HG02588 (cell line): ENCODE measurements at regions not wholly inside any gene's neighbourhood (a gene's known extent, or its start where the extent isn't known, plus 50 kb on each side); places are given as distances from the start of the nearest gene placed in this dataset.
"Not testable (repeated sequence)": the region's sequence is repeated elsewhere in the genome, so short reads cannot be mapped to it uniquely, and the experiment has no call there.

Experiments
- ATAC-seq: cut with Tn5 transposase; IDR thresholded peaks from one replicate; pipeline ENCODE4 v1.9.1; 2021; ENCODE audit warnings: mild to moderate bottlenecking, moderate library complexity; ENCODE audit not compliant: unreplicated experiment

DNA sequence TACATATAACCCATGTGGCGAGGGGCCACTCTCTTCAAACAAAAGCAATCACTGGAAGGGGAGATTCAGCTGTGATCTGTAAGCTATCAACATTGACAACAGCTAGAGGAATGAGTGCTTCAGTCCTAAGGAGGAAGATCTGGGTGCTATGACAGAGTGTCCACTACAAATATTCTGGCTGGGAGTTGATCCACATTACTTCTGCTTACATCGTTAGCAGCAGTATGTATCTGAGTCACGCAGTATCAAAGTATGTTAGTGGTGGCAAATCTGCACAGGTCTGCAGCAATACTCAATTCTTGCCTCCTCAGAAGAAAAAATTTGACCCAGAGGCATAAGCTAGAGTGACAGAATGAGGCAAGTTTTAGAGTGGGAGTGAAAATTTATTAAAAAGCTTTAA, 267.0 kb downstream of the PTH2R start:
- ATAC-seq, result no peak

DNA sequence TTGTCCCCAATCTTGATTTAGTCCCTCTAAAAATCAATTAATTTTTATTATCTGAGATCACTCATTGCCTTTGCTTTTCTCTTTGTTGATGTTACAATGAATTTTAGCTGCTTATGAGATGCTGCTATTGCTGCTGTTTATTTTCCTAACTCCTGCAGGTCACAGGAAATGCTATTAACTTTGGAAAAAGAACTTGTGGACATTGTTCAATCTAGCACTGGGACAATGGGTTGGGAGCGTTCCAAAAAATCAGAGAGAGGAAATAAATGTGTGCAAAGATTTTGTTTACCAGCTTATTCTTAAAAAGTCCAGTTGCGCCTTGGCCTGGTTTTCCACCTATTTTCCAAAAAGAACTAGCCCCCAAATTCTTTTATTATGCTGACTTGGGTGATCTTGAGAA, 268.3 kb downstream of the PTH2R start:
- no peak for ATAC-seq

GRCh38 chr2:208685929-208686328, 279.3 kb downstream of the PTH2R start:
- not testable (repeated sequence) for ATAC-seq

DNA sequence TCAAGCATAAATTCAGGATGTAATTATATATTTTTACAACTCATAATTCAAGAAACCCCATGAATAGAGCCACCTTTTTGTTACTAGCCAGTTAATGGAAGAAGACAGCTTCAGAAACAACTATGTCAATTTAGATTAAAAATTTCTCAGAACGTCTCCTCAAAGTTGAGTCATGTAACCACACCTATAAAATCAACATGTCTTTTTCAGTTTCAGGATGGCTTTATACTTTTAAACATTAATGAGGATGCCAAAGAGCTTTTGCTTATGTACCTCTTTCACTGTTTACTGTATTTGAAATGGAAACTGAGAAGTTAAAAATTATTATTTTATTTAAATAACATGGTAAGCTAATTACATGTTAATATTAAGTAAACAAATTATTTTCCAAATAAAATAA, 280.1 kb downstream of the PTH2R start:
- no peak for ATAC-seq

DNA sequence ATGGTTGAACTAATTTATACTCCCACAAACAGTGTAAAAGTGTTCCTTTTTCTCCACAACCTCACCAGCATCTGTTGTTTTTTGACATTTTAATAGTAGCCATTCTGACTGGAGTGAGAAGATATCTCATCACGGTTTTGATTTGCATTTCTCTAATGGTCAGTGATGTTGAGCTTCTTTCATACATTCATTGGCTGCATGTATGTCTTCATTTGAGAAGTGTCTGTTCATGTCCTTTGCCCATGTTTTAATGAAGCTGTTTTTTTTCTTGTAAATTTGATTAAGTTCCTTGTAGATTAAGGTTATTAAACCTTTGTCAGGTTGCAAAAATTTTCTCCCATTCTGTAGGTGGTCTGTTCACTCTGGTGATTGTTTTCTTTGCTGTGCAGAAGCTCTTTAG, 281.1 kb downstream of the PTH2R start:
- not testable (repeated sequence) for ATAC-seq

- ATAC-seq, result no peak
Observed at GRCh38 chr2:208698114-208698513, 291.5 kb downstream of the PTH2R start.

- no peak for ATAC-seq
Observed at GRCh38 chr2:208708486-208708885, 301.9 kb downstream of the PTH2R start.

- ATAC-seq, result no peak
Observed at GRCh38 chr2:208711598-208711997, 305.0 kb downstream of the PTH2R start.

GRCh38 chr2:208713066-208713745, 306.6 kb downstream of the PTH2R start:
- ATAC-seq, result no peak

DNA sequence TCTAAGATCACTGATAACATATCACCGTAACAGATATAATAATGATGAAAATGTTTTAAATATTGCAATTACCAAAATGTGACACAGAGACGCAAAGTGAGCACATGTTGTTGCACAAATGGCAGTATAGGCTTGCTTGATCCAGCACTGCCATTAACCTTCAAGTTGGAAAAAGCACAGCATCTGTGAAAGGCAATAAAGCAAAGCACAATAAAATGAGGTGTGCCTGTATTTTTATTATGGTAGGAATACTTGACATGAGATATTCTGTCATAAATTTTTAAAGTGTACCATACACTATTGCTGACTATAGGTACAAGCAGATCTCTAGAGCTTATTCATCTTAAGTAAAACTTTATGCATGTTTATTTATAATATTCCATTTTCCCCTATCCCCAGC, 312.2 kb downstream of the PTH2R start:
- no peak for ATAC-seq

- ATAC-seq, result no peak
Observed at GRCh38 chr2:208722731-208723130, 316.1 kb downstream of the PTH2R start.

- no peak for ATAC-seq
Observed at GRCh38 chr2:208725280-208725679, 318.7 kb downstream of the PTH2R start.

- ATAC-seq, result no peak
Observed at GRCh38 chr2:208726242-208726641, 319.6 kb downstream of the PTH2R start.

DNA sequence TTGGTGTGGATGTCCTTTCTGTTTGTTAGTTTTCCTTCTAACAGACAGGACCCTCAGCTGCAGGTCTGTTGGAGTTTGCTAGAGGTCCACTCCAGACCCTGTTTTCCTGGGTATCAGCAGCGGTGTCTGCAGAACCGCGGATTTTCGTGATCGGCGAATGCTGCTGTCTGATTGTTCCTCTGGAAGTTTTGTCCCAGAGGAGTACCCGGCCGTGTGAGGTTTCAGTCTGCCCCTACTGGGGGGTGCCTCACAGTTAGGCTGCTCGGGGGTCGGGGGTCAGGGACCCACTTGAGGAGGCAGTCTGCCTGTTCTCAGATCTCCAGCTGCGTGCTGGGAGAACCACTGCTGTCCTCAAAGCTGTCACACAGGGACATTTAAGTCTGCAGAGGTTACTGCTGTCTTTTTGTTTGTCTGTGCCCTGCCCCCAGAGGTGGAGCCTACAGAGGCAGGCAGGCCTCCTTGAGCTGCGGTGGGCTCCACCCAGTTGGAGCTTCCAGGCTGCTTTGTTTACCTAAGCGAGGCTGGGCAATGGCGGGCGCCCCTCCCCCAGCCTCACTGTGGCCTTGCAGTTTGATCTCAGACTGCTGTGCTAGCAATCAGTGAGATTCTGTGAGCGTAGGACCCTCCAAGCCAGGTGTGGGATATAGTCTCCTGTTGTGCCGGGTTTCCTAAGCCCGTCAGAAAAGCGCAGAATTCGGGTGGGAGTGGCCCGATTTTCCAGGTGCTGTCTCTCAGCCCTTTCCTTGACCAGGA, 345.2 kb downstream of the PTH2R start:
- ATAC-seq, result not testable (repeated sequence)

DNA sequence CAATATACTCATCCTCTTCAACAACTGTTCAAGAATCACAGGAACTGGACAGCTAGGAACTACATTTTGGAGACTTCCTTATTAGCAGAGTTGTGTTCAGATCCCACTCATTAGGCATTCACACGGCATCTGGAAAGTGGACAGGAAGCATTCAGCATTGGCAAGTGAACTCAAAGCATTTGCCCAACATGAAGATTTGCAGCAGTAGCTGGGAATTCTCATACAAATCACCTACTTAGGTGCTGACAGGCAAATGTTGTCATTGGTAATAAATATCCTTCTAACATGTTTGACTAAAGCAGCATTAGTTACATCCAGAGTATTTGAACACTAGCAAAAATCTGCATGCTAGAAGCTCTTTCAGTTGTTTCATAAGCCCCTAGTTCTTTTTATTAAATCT, 350.8 kb downstream of the PTH2R start:
- ATAC-seq, result no peak

DNA sequence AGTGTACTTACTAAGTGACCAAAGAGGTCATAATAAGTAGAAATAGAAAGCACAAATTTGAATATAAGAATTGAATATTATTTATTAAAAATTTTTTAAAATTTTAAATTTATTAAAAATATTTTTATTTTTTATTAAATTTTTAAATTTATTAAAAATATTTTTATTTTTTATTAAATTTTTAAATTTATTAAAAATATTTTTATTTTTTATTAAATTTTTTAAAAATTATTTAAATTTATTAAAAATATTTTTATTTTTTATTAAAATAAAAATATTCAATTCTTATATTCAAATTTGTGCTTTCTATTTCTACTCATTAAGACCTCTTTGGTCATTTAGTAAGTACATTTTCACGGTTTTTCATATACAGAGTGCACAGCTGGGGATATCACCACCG, 366.5 kb downstream of the PTH2R start:
- ATAC-seq, result not testable (repeated sequence)

- no peak for ATAC-seq
Observed at GRCh38 chr2:208781166-208781565, 374.6 kb downstream of the PTH2R start.

GRCh38 chr2:208782097-208782496, 375.5 kb downstream of the PTH2R start:
- no peak for ATAC-seq

DNA sequence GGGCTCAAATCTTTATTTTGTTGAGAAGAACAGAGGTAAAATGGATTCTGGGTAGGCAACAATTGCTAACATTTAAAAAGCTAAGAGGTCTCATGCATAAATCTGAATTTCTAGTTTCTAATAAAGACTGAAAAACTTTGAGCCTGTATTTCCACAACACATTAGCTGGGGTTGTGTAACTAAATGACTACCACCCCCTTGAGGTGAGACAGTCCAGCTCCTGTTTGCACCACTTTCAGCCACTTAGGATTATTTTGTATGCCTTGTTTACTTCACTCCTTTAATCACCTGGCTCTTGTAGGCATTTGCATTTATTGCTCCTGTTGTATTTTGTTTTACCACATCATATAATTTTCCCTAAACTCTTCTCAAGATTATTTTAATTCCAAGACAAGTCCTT, 376.6 kb downstream of the PTH2R start:
- no peak for ATAC-seq

- not testable (repeated sequence) for ATAC-seq
Observed at GRCh38 chr2:208784774-208785173, 378.2 kb downstream of the PTH2R start.

DNA sequence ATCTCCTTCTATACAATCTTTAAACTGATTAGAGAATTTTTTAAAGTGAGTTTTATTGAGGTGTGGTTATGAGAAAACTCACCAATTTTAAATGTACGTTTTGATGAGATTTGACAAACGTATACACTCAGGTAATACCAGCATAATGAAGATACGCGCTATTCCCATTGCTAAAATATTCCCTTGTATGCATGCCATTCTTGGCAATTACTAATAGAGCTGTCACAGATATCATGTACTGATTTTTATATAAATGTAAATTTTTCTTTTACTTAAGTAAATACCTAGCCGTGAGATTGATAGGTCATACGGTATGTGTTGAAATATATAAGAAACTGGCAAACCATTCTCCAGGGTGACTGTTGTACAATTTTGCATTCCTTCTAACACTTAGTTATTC, 384.7 kb downstream of the PTH2R start:
- ATAC-seq, result no peak

- no peak for ATAC-seq
Observed at GRCh38 chr2:208792766-208793165, 386.2 kb downstream of the PTH2R start.

GRCh38 chr2:208793434-208793833, 386.8 kb downstream of the PTH2R start:
- no peak for ATAC-seq
